Common myeloid progenitor, CD34-positive (primary cell): ENCODE measurements at regions not wholly inside any gene's neighbourhood (a gene's known extent, or its start where the extent isn't known, plus 50 kb on each side); places are given as distances from the start of the nearest gene placed in this dataset.

ENCODE experiments used
- CTCF ChIA-PET: fragments of 350-600 bp; sonication (Branson Sonifier 250); formaldehyde crosslinking; loops from one replicate; lab custom pipeline; 2021; ENCODE audit warnings: antibody characterized with exemption; lab: Charles Lee
- POLR2A ChIA-PET: fragments of 350-600 bp; sonication (Branson Sonifier 250); formaldehyde crosslinking; loops from one replicate; lab custom pipeline; 2021; ENCODE audit warnings: antibody characterized with exemption; lab: Charles Lee
- DNase-seq, 3 donors: peaks; one replicate each; pipeline versions ENCODE4 v3.0.0 to v3.0.0-alpha.2; 2013
- H3K27ac ChIP-seq, 2 experiments: 1 replicate in 1 of 2; 2 replicates in 1 of 2; pipeline ENCODE4 v1.7.0; 2013; ENCODE audit warnings: inconsistent platforms in 2 of 2, low read length in 2 of 2, mild to moderate bottlenecking in 2 of 2, low read depth in 1 of 2, moderate library complexity in 1 of 2; ENCODE audit not compliant: severe bottlenecking in 2 of 2, insufficient read depth in 1 of 2, poor library complexity in 1 of 2
- H3K27me3 ChIP-seq, 5 experiments: replicated peaks in 2 of 5; 1 replicate in 3 of 5; 2 replicates in 2 of 5; pipeline versions ENCODE4 v1.6.1 to v1.7.0; 2013; ENCODE audit warnings: low read length in 4 of 5, mild to moderate bottlenecking in 2 of 5, moderate library complexity in 2 of 5, inconsistent platforms in 1 of 5; ENCODE audit not compliant: insufficient read depth in 5 of 5, control insufficient read depth in 4 of 5
- H3K36me3 ChIP-seq, 4 experiments: 1 replicate in 2 of 4; 2 replicates in 2 of 4; pipeline versions ENCODE4 v1.6.1 to v1.7.0; 2013; ENCODE audit warnings: low read length in 3 of 4, control low read depth in 1 of 4, mild to moderate bottlenecking in 1 of 4; ENCODE audit not compliant: control insufficient read depth in 4 of 4, insufficient read depth in 4 of 4
- H3K4me1 ChIP-seq, 4 experiments: 1 replicate in 3 of 4; 2 replicates in 1 of 4; pipeline versions ENCODE4 v1.6.1 to v1.7.1; 2013; ENCODE audit warnings: low read length in 3 of 4, mild to moderate bottlenecking in 3 of 4, control low read depth in 1 of 4, inconsistent platforms in 1 of 4, moderate library complexity in 1 of 4; ENCODE audit not compliant: control insufficient read depth in 4 of 4, insufficient read depth in 4 of 4; ENCODE audit errors: control extremely low read depth in 1 of 4
- H3K4me3 ChIP-seq, 7 experiments: 1 replicate in 4 of 7; 2 replicates in 3 of 7; pipeline versions ENCODE4 v1.5.1 to v1.7.0; 2013; ENCODE audit warnings: mild to moderate bottlenecking in 7 of 7, low read length in 6 of 7, moderate library complexity in 6 of 7, inconsistent platforms in 2 of 7, low read depth in 2 of 7, control low read depth in 1 of 7; ENCODE audit not compliant: insufficient read depth in 4 of 7, control insufficient read depth in 1 of 7; ENCODE audit errors: extremely low read depth in 1 of 7
- H3K9me3 ChIP-seq, 5 experiments: 1 replicate in 4 of 5; 2 replicates in 1 of 5; pipeline versions ENCODE4 v1.6.1 to v1.7.1; 2013; ENCODE audit warnings: low read length in 4 of 5, mild to moderate bottlenecking in 2 of 5, inconsistent platforms in 1 of 5, low read depth in 1 of 5, moderate library complexity in 1 of 5; ENCODE audit not compliant: control insufficient read depth in 4 of 5, insufficient read depth in 2 of 5; ENCODE audit errors: control extremely low read depth in 1 of 5
- WGBS: methylation state at CpG from one replicate; pipeline ENCODE4 v1.1.5; 2013; ENCODE audit not compliant: insufficient coverage; 5-methylcytosine and 5-hydroxymethylcytosine counted together

- no CpG with 5 or more reads among the region's 1 CpG for WGBS
- no peak for DNase-seq
- ChIA-PET POLR2A (no interaction called here), CTCF (interaction anchor here (0.7 kb wide), 1 partner anchor 117 kb away, joined by 7 read pairs; no protein-coding TSS in a partner anchor)
- no peaks in the 10 kb centered on the region for H3K4me1 ChIP-seq
- H3K27me3 ChIP-seq, result no peaks in the 10 kb centered on the region
- H3K9me3 ChIP-seq, result no peaks in the 10 kb centered on the region
- no peak overlapping the region for H3K27ac ChIP-seq
- H3K36me3 ChIP-seq, result no peaks in the 10 kb centered on the region
- H3K4me3 ChIP-seq, result no peak overlapping the region
Measured at GRCh38 chr7:41617987-41618386, 84.9 kb downstream of the INHBA start.

GRCh38 chr7:41612798-41613197 is 90.1 kb downstream of the INHBA start:
- ChIA-PET CTCF (no interaction called here), POLR2A (no interaction called here)
- H3K4me1 ChIP-seq, result no peaks in the 10 kb centered on the region
- no peaks in the 10 kb centered on the region for H3K36me3 ChIP-seq
- H3K27ac ChIP-seq, result no peak overlapping the region
- WGBS, result 100% methylated on average over 2 of the region's 2 CpGs
- DNase-seq, result no peak
- no peaks in the 10 kb centered on the region for H3K27me3 ChIP-seq
- H3K4me3 ChIP-seq, result no peak overlapping the region
- H3K9me3 ChIP-seq, result no peaks in the 10 kb centered on the region

- Histone ChIP-seq H3K9me3 (no peaks in the 10 kb centered on the region), H3K4me3 (no peak overlapping the region), H3K4me1 (no peaks in the 10 kb centered on the region), H3K27me3 (no peaks in the 10 kb centered on the region), H3K27ac (no peak overlapping the region), H3K36me3 (no peaks in the 10 kb centered on the region)
- POLR2A ChIA-PET, result no interaction called here
- DNase-seq, result no peak
- CTCF ChIA-PET, result no interaction called here
- no CpG with 5 or more reads among the region's 4 CpGs for WGBS
Measured at GRCh38 chr7:41612386-41612785, 90.5 kb downstream of the INHBA start.

- Histone ChIP-seq H3K36me3 (no peaks in the 10 kb centered on the region), H3K4me3 (no peak overlapping the region), H3K9me3 (no peaks in the 10 kb centered on the region), H3K27me3 (no peaks in the 10 kb centered on the region), H3K27ac (no peak overlapping the region), H3K4me1 (no peaks in the 10 kb centered on the region)
- WGBS, result no CpG with 5 or more reads among the region's 2 CpGs
- no peak for DNase-seq
- POLR2A ChIA-PET, result no interaction called here
- CTCF ChIA-PET, result no interaction called here
Measured at GRCh38 chr7:41608447-41608846, 94.4 kb downstream of the INHBA start.

- ChIA-PET POLR2A (interaction anchor here (0.6 kb wide), 1 partner anchor 68 kb away, joined by 3 read pairs; no protein-coding TSS in a partner anchor), CTCF (no interaction called here)
- no peak overlapping the region for H3K27ac ChIP-seq
- no CpG with 5 or more reads among the region's 1 CpG for WGBS
- H3K36me3 ChIP-seq, result no peaks in the 10 kb centered on the region
- H3K27me3 ChIP-seq, result no peaks in the 10 kb centered on the region
- DNase-seq, result no peak
- H3K4me3 ChIP-seq, result no peak overlapping the region
- no peaks in the 10 kb centered on the region for H3K4me1 ChIP-seq
- peaks cover 0 to 2% (median 0%) of the 10 kb centered on the region in 5 experiments for H3K9me3 ChIP-seq
Measured at GRCh38 chr7:41603985-41604384, 98.9 kb downstream of the INHBA start.

GRCh38 chr7:41599760-41600159 is 103.1 kb downstream of the INHBA start:
- no peak overlapping the region for H3K4me3 ChIP-seq
- CTCF ChIA-PET, result no interaction called here
- peaks cover 0 to 23% (median 2%) of the 10 kb centered on the region in 5 experiments for H3K9me3 ChIP-seq
- H3K27me3 ChIP-seq, result no peaks in the 10 kb centered on the region
- no peaks in the 10 kb centered on the region for H3K36me3 ChIP-seq
- H3K4me1 ChIP-seq, result no peaks in the 10 kb centered on the region
- POLR2A ChIA-PET, result no interaction called here
- no peak for DNase-seq
- 92% methylated on average over 4 of the region's 4 CpGs for WGBS
- H3K27ac ChIP-seq, result no peak overlapping the region

GRCh38 chr7:41592794-41593193 is 110.1 kb downstream of the INHBA start:
- no peak overlapping the region for H3K27ac ChIP-seq
- no peaks in the 10 kb centered on the region for H3K27me3 ChIP-seq
- no peaks in the 10 kb centered on the region for H3K36me3 ChIP-seq
- H3K9me3 ChIP-seq, result peaks cover 0 to 18% (median 4%) of the 10 kb centered on the region in 5 experiments
- H3K4me3 ChIP-seq, result no peak overlapping the region
- ChIA-PET CTCF (interaction anchor here (1.4 kb wide), 1 partner anchor 9 kb away, joined by 3 read pairs; no protein-coding TSS in a partner anchor), POLR2A (no interaction called here)
- peaks cover 0 to 24% (median 13%) of the 10 kb centered on the region in 4 experiments for H3K4me1 ChIP-seq
- DNase-seq, result no peak
